DMS53 treated with DMSO at 0.1 percent for 48 hours (cell line): ENCODE measurements at regions not wholly inside any gene's neighbourhood (a gene's known extent, or its start where the extent isn't known, plus 50 kb on each side); places are given as distances from the start of the nearest gene placed in this dataset.

Experiments
- DNase-seq: peaks from one replicate; lab custom pipeline; 2025; ENCODE audit not compliant: unreplicated experiment; lab: John Stamatoyannopoulos, UW

GRCh38 chr12:132395192-132395907 is 66.0 kb upstream of the GALNT9 start:
- DNase-seq = peak; percentile 10

GRCh38 chr12:132393991-132394949 is 64.9 kb upstream of the GALNT9 start:
- DNase-seq = no peak

GRCh38 chr12:132393245-132393795 is 63.9 kb upstream of the GALNT9 start:
- DNase-seq = no peak

GRCh38 chr12:132392389-132393244 is 63.2 kb upstream of the GALNT9 start:
- DNase-seq = no peak

GRCh38 chr12:132391326-132392041 is 62.1 kb upstream of the GALNT9 start:
- no peak for DNase-seq

GRCh38 chr12:132390287-132391076 is 61.1 kb upstream of the GALNT9 start:
- no peak for DNase-seq

GRCh38 chr12:132389526-132390286 is 60.3 kb upstream of the GALNT9 start:
- DNase-seq = no peak

GRCh38 chr12:132389026-132389425 is 59.6 kb upstream of the GALNT9 start:
- no peak for DNase-seq

GRCh38 chr12:132388379-132389015 is 59.1 kb upstream of the GALNT9 start:
- DNase-seq = no peak

GRCh38 chr12:132386926-132387497 is 57.6 kb upstream of the GALNT9 start:
- no peak for DNase-seq

- no peak for DNase-seq
Measured at GRCh38 chr12:132385923-132386751, 56.7 kb upstream of the GALNT9 start.

- DNase-seq = no peak
Measured at GRCh38 chr12:132384916-132385774, 55.8 kb upstream of the GALNT9 start.

GRCh38 chr12:132380641-132381040 is 51.3 kb upstream of the GALNT9 start:
- no peak for DNase-seq

GRCh38 chr12:132379996-132380395 is 50.6 kb upstream of the GALNT9 start:
- no peak for DNase-seq

GRCh38 chr12:132379576-132379975 is 50.2 kb upstream of the GALNT9 start:
- DNase-seq = no peak
